ENCODE measurements at regions not wholly inside any gene's neighbourhood (a gene's known extent, or its start where the extent isn't known, plus 50 kb on each side); places are given as distances from the start of the nearest gene placed in this dataset.

DNA sequence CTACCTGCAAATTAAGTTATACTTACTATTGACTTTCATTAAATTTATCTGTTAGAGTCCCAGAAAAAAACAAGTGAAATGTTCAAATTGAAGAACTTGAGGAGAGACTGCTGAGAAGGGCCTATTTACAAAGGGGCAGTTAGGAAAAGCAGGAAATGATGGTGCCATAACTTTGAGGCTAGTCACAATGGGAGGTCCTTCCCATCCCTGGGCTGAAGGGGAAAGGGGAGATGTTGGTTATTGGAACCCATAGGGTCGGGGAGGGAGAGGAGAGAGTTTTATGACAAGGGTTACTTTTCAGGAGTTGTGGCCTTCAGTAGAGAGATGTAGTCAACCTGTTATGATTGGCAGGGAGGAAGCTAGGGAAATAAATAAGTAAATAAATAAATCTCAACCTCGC lies 169.1 kb downstream of the DMRT2 start:
- ATAC-seq (ENCODE audit: poor library complexity) (no peak), DNase-seq (no peak)
- ChIA-PET CTCF (no interaction called here), POLR2A (no interaction called here)
- H3K36me3 ChIP-seq (ENCODE audit: insufficient read depth, low read length) = no peaks in the 10 kb centered on the region
- H3K27ac ChIP-seq (ENCODE audit: low read depth in 1 of 2, low read length in 2 of 2) = no peak overlapping the region
- H3K4me1 ChIP-seq (ENCODE audit: insufficient read depth, low read length) = no peaks in the 10 kb centered on the region
- Mint-ChIP-seq H3K4me1 (ENCODE audit: low read depth) (no peaks in the 10 kb centered on the region), H3K27me3 (peaks cover 10% of the 10 kb centered on the region), H3K27ac (no peak overlapping the region), H3K36me3 (ENCODE audit: low read depth) (no peaks in the 10 kb centered on the region), H3K9me3 (peaks cover 3% of the 10 kb centered on the region), H3K4me3 (no peak overlapping the region)
- H3K4me3 ChIP-seq (ENCODE audit: low read length) = no peak overlapping the region
- TF ChIP-seq, protein P1, sequence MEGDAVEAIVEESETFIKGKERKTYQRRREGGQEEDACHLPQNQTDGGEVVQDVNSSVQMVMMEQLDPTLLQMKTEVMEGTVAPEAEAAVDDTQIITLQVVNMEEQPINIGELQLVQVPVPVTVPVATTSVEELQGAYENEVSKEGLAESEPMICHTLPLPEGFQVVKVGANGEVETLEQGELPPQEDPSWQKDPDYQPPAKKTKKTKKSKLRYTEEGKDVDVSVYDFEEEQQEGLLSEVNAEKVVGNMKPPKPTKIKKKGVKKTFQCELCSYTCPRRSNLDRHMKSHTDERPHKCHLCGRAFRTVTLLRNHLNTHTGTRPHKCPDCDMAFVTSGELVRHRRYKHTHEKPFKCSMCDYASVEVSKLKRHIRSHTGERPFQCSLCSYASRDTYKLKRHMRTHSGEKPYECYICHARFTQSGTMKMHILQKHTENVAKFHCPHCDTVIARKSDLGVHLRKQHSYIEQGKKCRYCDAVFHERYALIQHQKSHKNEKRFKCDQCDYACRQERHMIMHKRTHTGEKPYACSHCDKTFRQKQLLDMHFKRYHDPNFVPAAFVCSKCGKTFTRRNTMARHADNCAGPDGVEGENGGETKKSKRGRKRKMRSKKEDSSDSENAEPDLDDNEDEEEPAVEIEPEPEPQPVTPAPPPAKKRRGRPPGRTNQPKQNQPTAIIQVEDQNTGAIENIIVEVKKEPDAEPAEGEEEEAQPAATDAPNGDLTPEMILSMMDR (IDR thresholded peaks at IDR 0.05) = no peak
- intact Hi-C loops (cut with DNase I, micrococcal nuclease) = no loop called here
- H3K9me3 ChIP-seq (ENCODE audit: control insufficient read depth in 1 of 2, insufficient read depth in 1 of 2, low read length in 2 of 2) = peaks cover 0 to 6% of the 10 kb centered on the region in 2 experiments
- H3K27me3 ChIP-seq (ENCODE audit: control insufficient read depth in 1 of 2, insufficient read depth in 2 of 2, low read length in 2 of 2) = no peaks in the 10 kb centered on the region

DNA sequence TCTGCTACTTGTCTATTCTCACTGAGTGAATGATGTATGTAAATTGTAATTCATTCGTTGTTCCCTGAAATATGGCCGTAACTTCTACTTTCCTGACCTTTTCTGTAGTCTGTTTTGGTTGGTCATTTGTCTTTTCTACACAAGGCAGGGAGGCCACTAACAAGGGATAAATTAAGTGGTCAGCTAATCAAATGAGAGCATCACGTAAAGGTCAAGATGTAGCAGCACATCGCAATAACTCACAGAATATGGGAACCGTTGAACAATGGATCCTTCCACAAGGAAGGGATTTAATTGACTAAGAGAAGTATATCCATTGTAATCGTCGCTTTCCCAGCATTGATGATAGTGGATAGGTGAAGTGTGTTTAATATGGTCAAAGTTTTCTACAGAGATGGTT lies 171.1 kb downstream of the DMRT2 start:
- Histone ChIP-seq H3K4me1 (ENCODE audit: insufficient read depth, low read length) (no peaks in the 10 kb centered on the region), H3K27me3 (ENCODE audit: control insufficient read depth in 1 of 2, insufficient read depth in 2 of 2, low read length in 2 of 2) (no peaks in the 10 kb centered on the region), H3K4me3 (ENCODE audit: low read length) (no peak overlapping the region), H3K36me3 (ENCODE audit: insufficient read depth, low read length) (no peaks in the 10 kb centered on the region), H3K9me3 (ENCODE audit: control insufficient read depth in 1 of 2, insufficient read depth in 1 of 2, low read length in 2 of 2) (peaks cover 0 to 6% of the 10 kb centered on the region in 2 experiments), H3K27ac (ENCODE audit: low read depth in 1 of 2, low read length in 2 of 2) (no peak overlapping the region)
- no peak for ATAC-seq (ENCODE audit: poor library complexity)
- Mint-ChIP-seq H3K9me3 (peaks cover 3% of the 10 kb centered on the region), H3K4me3 (no peak overlapping the region), H3K4me1 (ENCODE audit: low read depth) (no peaks in the 10 kb centered on the region), H3K27ac (no peak overlapping the region), H3K27me3 (peaks cover 10% of the 10 kb centered on the region), H3K36me3 (ENCODE audit: low read depth) (no peaks in the 10 kb centered on the region)
- DNase-seq = no peak
- TF ChIP-seq, protein P1 (IDR thresholded peaks at IDR 0.05) = no peak
- CTCF ChIA-PET = no interaction called here
- intact Hi-C loops (cut with DNase I, micrococcal nuclease) = no loop called here
- POLR2A ChIA-PET = no interaction called here

DNA sequence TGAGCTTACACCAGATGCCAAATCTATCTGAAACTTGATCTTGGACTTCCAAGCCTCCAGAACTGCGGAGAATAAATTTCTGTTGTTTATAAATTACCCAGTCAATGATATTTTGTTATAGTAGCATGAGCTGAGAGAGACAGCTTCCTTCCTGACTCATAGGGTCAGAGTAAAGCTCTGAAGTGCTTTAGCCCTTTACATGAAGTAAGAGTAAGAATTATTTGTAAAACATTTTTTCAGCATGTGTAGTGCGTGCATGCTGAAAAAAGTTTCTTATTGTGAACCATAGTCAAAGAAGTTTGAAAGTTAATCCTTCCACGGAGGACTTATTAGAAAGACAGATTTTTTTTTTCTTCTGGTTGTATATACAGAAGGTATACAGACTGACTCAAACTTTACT lies 172.4 kb downstream of the DMRT2 start:
- TF ChIP-seq, protein P1 (IDR thresholded peaks at IDR 0.05) = no peak
- ATAC-seq (ENCODE audit: poor library complexity) = no peak
- no peaks in the 10 kb centered on the region for H3K4me1 ChIP-seq (ENCODE audit: insufficient read depth, low read length)
- Mint-ChIP-seq H3K36me3 (ENCODE audit: low read depth) (no peaks in the 10 kb centered on the region), H3K9me3 (peaks cover 3% of the 10 kb centered on the region), H3K27ac (no peak overlapping the region), H3K4me3 (no peak overlapping the region), H3K27me3 (peaks cover 10% of the 10 kb centered on the region), H3K4me1 (ENCODE audit: low read depth) (no peaks in the 10 kb centered on the region)
- POLR2A ChIA-PET = no interaction called here
- H3K36me3 ChIP-seq (ENCODE audit: insufficient read depth, low read length) = no peaks in the 10 kb centered on the region
- DNase-seq = no peak
- H3K9me3 ChIP-seq (ENCODE audit: control insufficient read depth in 1 of 2, insufficient read depth in 1 of 2, low read length in 2 of 2) = peaks cover 0 to 6% of the 10 kb centered on the region in 2 experiments
- no peak overlapping the region for H3K4me3 ChIP-seq (ENCODE audit: low read length)
- CTCF ChIA-PET = no interaction called here
- no peaks in the 10 kb centered on the region for H3K27me3 ChIP-seq (ENCODE audit: control insufficient read depth in 1 of 2, insufficient read depth in 2 of 2, low read length in 2 of 2)
- intact Hi-C loops (cut with DNase I, micrococcal nuclease) = no loop called here
- no peak overlapping the region for H3K27ac ChIP-seq (ENCODE audit: low read depth in 1 of 2, low read length in 2 of 2)
